ENCODE measurements at regions not wholly inside any gene's neighbourhood (a gene's known extent, or its start where the extent isn't known, plus 50 kb on each side); places are given as distances from the start of the nearest gene placed in this dataset.
A peak's percentile ranks its signal among the peaks of the same experiment; 100 is the strongest.

- peak; percentile 83 for DNase-seq (ENCODE audit: low spot score)
- 5% methylated on average over 7 of the region's 7 CpGs for WGBS
- TF ChIP-seq POLR2AphosphoS5 (IDR thresholded peaks at IDR 0.05) (peak; percentile 89), CTCF (IDR thresholded peaks at IDR 0.05) (no peak), POLR2A (IDR thresholded peaks at IDR 0.05) (no peak)
- no peaks in the 10 kb centered on the region for H3K9me3 ChIP-seq
- H3K36me3 ChIP-seq, result no peaks in the 10 kb centered on the region
- no peaks in the 10 kb centered on the region for H3K27me3 ChIP-seq (replicated peaks; ENCODE audit: insufficient read depth)
- intact Hi-C loops (cut with DNase I), result no loop called here
- no peaks in the 10 kb centered on the region for H3K4me1 ChIP-seq (replicated peaks)
- H3K4me3 ChIP-seq, result no peak overlapping the region
- H3K27ac ChIP-seq, result peak overlapping the region in 1 of 2 donors; percentile 24
Measured at GRCh38 chr20:51871943-51872342, 69.6 kb upstream of the SALL4 start.

- H3K4me1 ChIP-seq (replicated peaks), result no peaks in the 10 kb centered on the region
- DNase-seq (ENCODE audit: low spot score), result no peak
- no peak overlapping the region for H3K4me3 ChIP-seq
- no peak overlapping the region for H3K27ac ChIP-seq
- intact Hi-C loops (cut with DNase I), result no loop called here
- no peaks in the 10 kb centered on the region for H3K36me3 ChIP-seq
- H3K9me3 ChIP-seq, result no peaks in the 10 kb centered on the region
- WGBS, result 96% methylated on average over 3 of the region's 3 CpGs
- no peaks in the 10 kb centered on the region for H3K27me3 ChIP-seq (replicated peaks; ENCODE audit: insufficient read depth)
- TF ChIP-seq POLR2A (IDR thresholded peaks at IDR 0.05) (no peak), POLR2AphosphoS5 (IDR thresholded peaks at IDR 0.05) (no peak), CTCF (IDR thresholded peaks at IDR 0.05) (no peak)
Measured at GRCh38 chr20:51869002-51869401, 66.7 kb upstream of the SALL4 start.

GRCh38 chr20:51867251-51867650 lies 64.9 kb upstream of the SALL4 start:
- WGBS, result 73% methylated on average over 3 of the region's 3 CpGs
- no peak for TF ChIP-seq POLR2AphosphoS5 (IDR thresholded peaks at IDR 0.05)
- TF ChIP-seq CTCF (IDR thresholded peaks at IDR 0.05), result no peak
- TF ChIP-seq POLR2A (IDR thresholded peaks at IDR 0.05), result no peak

DNA sequence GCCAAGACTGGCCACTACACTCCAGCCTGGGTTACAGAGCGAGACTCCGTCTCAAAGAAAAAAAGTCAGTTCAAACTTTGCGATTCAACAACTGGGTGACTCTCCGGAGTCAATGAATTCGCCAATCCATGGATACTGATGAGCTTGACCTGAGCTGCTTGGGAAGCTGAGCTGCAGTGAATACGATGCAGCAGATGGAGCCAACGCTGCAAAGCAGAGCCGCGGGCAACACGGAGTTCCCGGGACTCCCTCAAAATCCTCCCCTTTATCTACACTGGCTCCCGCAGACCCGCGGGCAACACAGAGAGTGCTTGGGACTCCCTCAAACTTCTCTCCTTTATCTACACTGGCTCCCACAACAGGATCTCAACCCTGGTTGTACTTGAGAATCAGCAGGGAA lies 62.6 kb upstream of the SALL4 start:
- Histone ChIP-seq H3K9me3 (no peaks in the 10 kb centered on the region), H3K27ac (no peak overlapping the region), H3K27me3 (replicated peaks; ENCODE audit: insufficient read depth) (no peaks in the 10 kb centered on the region), H3K36me3 (no peaks in the 10 kb centered on the region), H3K4me3 (no peak overlapping the region), H3K4me1 (replicated peaks) (no peaks in the 10 kb centered on the region)
- WGBS, result 96% methylated on average over 14 of the region's 14 CpGs
- no peak for DNase-seq (ENCODE audit: low spot score)
- no peak for TF ChIP-seq POLR2AphosphoS5 (IDR thresholded peaks at IDR 0.05)
- no peak for TF ChIP-seq CTCF (IDR thresholded peaks at IDR 0.05)
- TF ChIP-seq POLR2A (IDR thresholded peaks at IDR 0.05), result no peak
- intact Hi-C loops (cut with DNase I), result no loop called here

More at GRCh38 chr20:51867251-51867650, 64.9 kb upstream of the SALL4 start:
- DNase-seq (ENCODE audit: low spot score), result no peak
- intact Hi-C loops (cut with DNase I), result no loop called here
- Histone ChIP-seq H3K9me3 (no peaks in the 10 kb centered on the region), H3K4me3 (no peak overlapping the region), H3K4me1 (replicated peaks) (no peaks in the 10 kb centered on the region), H3K27me3 (replicated peaks; ENCODE audit: insufficient read depth) (no peaks in the 10 kb centered on the region), H3K36me3 (no peaks in the 10 kb centered on the region), H3K27ac (no peak overlapping the region)

GRCh38 chr20:51862796-51863195 lies 60.5 kb upstream of the SALL4 start:
- DNase-seq (ENCODE audit: low spot score), result no peak
- Histone ChIP-seq H3K4me3 (no peak overlapping the region), H3K36me3 (no peaks in the 10 kb centered on the region), H3K9me3 (no peaks in the 10 kb centered on the region), H3K4me1 (replicated peaks) (no peaks in the 10 kb centered on the region), H3K27ac (no peak overlapping the region), H3K27me3 (replicated peaks; ENCODE audit: insufficient read depth) (no peaks in the 10 kb centered on the region)
- no peak for TF ChIP-seq POLR2AphosphoS5 (IDR thresholded peaks at IDR 0.05)
- no peak for TF ChIP-seq CTCF (IDR thresholded peaks at IDR 0.05)
- TF ChIP-seq POLR2A (IDR thresholded peaks at IDR 0.05), result no peak
- intact Hi-C loops (cut with DNase I), result no loop called here
- 94% methylated on average over 8 of the region's 8 CpGs for WGBS
